ENCODE measurements at regions not wholly inside any gene's neighbourhood (a gene's known extent, or its start where the extent isn't known, plus 50 kb on each side); places are given as distances from the start of the nearest gene placed in this dataset.

- peak; percentile 86 for DNase-seq (ENCODE audit: low read depth)
Observed at GRCh38 chr15:31554261-31554660, 227.6 kb downstream of the KLF13 start.

GRCh38 chr15:31555022-31555421 is 228.4 kb downstream of the KLF13 start:
- DNase-seq (ENCODE audit: low read depth): no peak

DNA sequence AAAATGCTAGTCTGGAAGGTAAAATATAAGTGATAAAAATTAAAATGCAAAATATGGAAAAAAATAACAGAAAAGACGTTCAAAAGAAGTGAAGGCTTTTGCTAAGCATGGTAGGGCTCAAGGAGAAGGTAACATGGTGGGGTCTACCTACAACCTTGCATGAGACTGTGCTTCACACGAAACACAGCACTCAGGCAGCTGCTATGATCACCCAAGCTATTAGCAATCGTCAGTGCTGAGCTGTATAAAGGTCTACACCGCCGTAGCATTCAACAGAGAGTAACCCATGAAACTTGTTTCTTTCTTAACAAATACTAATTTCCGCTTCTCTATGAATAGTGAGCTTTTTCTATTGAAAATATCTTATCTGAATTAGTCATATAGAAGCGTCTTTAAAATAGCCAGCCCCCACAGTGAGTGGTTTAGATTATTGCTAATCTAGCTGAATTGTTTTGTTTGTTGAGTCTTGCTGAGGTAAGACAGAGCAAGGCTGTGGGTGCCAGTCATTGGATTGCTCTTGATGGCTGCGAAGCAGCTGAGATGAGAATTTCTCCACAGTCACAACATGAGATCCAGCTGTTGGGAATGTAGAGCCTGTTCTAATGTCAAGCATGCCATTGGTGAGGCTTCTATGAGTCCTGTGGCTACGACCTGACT is 230.0 kb downstream of the KLF13 start:
- DNase-seq (ENCODE audit: low read depth): no peak

DNA sequence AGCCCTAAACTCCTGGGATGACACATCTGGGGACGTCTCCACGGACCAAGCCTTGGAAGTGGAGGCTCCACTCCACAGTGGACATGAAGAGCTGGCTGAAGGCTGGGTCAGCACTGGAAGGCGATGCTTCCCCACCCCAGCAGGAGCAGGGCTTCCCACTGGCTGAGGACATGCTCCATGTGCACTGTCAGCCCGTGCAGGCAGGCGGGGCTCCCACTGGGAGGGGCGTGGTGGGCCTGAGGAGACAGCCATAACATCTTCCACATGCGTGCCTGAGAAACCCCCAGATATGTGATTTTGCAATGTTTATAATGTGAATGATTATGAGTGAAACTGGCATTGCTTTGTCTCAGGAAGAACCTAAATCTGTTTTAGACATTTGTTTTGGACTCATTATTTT is 231.3 kb downstream of the KLF13 start:
- DNase-seq (ENCODE audit: low read depth): no peak

DNA sequence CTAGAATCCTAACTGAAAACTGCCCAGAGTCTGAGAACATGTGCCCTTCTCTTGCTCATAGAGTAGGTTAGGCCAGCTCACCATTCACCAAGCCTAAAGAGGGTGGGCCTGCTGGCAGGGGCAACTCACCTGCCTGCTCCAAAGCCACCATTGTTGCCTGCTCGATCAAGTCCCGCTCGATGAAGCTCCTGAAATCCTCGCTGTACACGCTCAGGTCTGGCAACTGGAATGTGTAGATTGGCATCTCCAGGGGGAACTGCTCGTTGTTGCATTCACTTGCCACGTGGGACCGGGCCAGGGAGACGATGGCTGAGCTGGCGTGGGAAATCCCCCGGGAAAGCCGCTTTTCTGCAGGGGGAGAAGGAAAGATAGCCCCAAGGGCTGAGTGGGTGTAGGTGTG is 232.2 kb downstream of the KLF13 start:
- DNase-seq (ENCODE audit: low read depth): no peak

GRCh38 chr15:31559786-31560185 is 233.2 kb downstream of the KLF13 start:
- DNase-seq (ENCODE audit: low read depth): no peak

DNA sequence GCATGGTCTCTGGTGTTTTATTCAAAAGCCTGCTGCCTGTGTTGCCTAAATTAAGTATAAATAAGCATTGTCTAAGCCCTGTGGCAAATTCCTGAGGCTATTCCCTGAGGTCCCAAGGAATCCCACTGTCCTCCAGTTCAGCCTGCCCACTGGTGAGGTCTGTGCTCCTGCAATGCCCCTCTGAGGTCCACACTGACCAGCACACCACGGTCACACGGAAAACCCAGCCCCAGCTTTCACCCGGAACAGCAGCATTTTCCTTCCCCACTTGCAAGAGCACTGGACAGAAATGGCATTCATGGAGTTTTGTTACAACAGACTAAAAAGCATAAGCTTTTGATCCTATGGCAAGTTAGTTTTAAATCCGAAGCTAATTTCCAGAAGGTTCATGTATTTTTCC is 234.0 kb downstream of the KLF13 start:
- DNase-seq (ENCODE audit: low read depth): no peak

- no peak for DNase-seq (ENCODE audit: low read depth)
Observed at GRCh38 chr15:31561156-31561555, 234.5 kb downstream of the KLF13 start.

DNA sequence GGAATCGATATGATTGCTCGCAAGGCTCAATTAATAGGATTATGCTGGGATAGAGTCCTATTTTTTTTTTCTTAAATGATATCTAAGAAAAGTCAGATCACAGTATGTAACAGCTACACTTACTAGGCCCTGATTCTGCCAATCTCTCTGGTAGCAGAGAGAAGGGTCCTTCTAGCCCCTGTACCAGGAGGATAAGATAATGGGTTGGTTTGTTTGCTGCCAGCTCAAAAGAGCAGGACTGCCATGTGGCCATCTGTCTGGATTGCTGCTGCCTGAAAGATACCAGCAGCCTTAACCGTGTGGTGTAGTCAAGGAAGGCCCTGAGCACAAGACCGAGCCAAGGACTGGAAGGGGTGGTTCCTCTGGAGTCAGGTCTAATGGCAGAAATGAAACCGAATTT is 236.4 kb downstream of the KLF13 start:
- DNase-seq (ENCODE audit: low read depth): no peak

- no peak for DNase-seq (ENCODE audit: low read depth)
Observed at GRCh38 chr15:31563421-31563820, 236.8 kb downstream of the KLF13 start.

GRCh38 chr15:31567861-31568260 is 241.2 kb downstream of the KLF13 start:
- DNase-seq (ENCODE audit: low read depth): no peak

DNA sequence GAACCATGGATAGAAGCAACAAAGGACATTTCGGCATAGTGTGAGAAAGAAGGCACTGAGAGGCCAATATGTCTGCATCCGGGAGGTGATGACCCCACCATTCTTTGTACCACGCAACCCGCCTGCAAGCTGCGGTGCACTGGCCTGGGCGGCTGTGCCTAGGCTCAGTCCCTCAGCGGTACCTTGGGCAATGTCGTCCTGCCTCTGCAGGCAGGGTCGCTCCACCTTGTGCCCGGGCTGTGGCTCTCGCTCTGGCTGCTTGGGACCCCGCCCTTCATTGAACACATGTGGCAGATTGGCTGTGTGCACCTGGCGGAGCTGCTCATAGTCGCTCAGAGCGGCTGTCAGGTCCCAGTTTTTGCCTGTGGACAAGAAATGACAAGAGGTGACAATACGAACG is 243.2 kb downstream of the KLF13 start:
- no peak for DNase-seq (ENCODE audit: low read depth)

- DNase-seq (ENCODE audit: low read depth): no peak
Observed at GRCh38 chr15:31570591-31570990, 244.0 kb downstream of the KLF13 start.

- DNase-seq (ENCODE audit: low read depth): no peak
Observed at GRCh38 chr15:31571676-31572075, 245.0 kb downstream of the KLF13 start.

GRCh38 chr15:31573759-31574158 is 247.1 kb downstream of the KLF13 start:
- no peak for DNase-seq (ENCODE audit: low read depth)

- no peak for DNase-seq (ENCODE audit: low read depth)
Observed at GRCh38 chr15:31574766-31575165, 248.1 kb downstream of the KLF13 start.

DNA sequence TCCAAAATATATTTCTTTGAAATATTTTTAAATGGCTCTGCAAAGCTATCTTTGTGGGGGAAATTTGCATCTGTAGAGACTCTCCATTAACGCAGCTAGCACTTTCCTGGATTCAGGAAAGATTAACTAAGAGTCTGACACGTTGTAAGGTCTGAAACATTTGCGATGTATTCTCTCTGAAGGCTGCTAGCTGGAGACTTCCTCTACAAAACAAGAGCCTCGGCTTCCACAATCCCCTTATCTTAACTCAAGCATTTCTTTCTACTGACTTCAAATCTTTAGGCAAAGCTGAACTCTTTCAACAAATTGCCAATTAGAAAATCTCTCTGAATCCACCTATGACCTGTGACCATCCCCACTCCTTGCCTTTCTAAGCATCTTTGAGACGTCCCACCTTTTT is 250.5 kb downstream of the KLF13 start:
- DNase-seq (ENCODE audit: low read depth): no peak

DNA sequence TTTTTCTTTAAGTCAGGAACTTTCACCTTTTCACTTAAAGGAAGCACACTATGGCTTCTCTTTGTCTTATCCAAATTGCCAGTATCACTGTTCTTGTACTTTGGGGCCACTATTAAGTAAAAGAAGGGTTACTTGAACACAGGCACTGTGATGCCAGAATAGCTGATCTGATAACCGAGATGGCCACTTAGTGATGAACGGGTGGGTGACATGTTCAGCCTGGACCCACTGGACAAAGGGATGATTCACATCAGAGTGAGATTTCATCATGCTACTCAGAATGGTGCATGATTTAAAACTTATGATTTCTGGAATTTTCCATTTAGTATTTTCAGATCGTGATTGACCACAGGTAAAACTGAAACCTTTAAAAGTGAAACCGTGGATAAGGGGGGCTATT is 252.6 kb downstream of the KLF13 start:
- DNase-seq (ENCODE audit: low read depth): no peak

DNA sequence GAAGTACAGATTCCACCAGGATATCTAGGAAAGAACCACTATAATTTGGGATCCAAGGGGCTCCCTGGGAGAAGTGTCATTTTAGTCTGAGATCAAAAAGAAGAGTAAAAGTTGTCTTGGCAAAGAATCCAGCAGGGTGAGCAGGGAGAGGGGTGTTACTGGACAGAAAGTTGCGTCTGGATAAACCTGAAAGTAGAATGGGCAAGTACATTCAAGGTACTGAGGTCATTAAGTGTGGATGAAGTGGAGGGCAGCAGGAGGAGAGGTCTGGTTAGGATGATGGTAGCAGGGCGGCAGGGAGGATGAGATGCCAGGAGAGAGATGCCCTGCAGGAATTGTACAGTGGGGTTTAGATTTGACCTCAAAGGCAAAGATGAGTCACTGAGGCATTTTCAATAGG is 253.3 kb downstream of the KLF13 start:
- DNase-seq (ENCODE audit: low read depth): no peak

DNA sequence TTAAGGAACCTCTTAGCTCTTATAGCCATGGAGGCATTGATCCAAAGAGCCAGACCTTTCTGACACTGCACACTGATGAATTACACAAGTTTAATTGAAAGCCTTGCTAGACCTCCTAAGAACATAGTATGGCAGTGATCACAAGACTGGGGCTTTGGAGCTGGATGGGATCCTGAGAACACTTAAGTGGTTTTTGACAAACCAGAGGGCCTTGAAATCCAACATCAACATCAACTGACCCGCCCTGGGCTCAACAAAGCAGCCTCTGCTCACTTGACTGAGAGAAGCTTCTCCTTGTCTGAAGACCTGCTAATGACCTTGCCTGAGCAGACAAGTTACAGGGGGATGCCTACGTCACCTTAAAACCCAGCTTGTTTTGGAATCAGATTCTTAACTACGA is 257.6 kb downstream of the KLF13 start:
- DNase-seq (ENCODE audit: low read depth): no peak

- no peak for DNase-seq (ENCODE audit: low read depth)
Observed at GRCh38 chr15:31585240-31585639, 258.6 kb downstream of the KLF13 start.

- no peak for DNase-seq (ENCODE audit: low read depth)
Observed at GRCh38 chr15:31586841-31587240, 260.2 kb downstream of the KLF13 start.

GRCh38 chr15:31587583-31587982 is 260.9 kb downstream of the KLF13 start:
- DNase-seq (ENCODE audit: low read depth): no peak

DNA sequence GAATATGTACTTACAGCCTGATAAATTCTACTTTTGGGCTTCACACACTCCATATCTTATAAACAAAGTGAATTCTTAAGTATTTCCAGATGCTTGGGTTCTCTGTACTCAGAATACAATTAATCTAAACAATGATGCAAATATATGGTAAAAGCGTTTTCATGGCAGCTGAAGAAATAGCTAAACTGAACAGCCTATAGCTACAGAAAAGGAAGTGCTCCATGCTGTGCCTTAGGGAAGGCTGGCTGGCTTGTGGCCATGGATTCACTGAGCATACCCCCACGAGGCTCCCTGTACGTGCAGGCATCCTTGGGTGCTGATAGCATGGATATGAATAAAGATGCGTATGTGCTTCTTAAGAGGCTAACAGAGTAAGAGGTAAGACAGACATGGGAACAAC is 264.0 kb downstream of the KLF13 start:
- no peak for DNase-seq (ENCODE audit: low read depth)
